HEK293T (cell line): ENCODE measurements at regions not wholly inside any gene's neighbourhood (a gene's known extent, or its start where the extent isn't known, plus 50 kb on each side); places are given as distances from the start of the nearest gene placed in this dataset.

ENCODE experiments used
- ARNT ChIP-seq: fragments of 450-650 bp; IDR thresholded peaks from 2 replicates; pipeline ENCODE4 v1.6.1; 2017; ENCODE audit warnings: mild to moderate bottlenecking
- ELF4 ChIP-seq: fragments of 450-650 bp; IDR thresholded peaks from 2 replicates; pipeline ENCODE4 v1.6.1; 2017; ENCODE audit warnings: antibody characterized with exemption
- FOXK2 ChIP-seq: fragments of 450-650 bp; IDR thresholded peaks from 2 replicates; pipeline ENCODE4 v1.6.1; 2016; ENCODE audit warnings: mild to moderate bottlenecking
- HDGF ChIP-seq: fragments of 450-650 bp; IDR thresholded peaks from 2 replicates; pipeline ENCODE4 v1.6.1; 2017; ENCODE audit warnings: antibody characterized with exemption, borderline replicate concordance
- L3MBTL2 ChIP-seq: fragments of 450-650 bp; conservative IDR thresholded peaks from 2 replicates; pipeline ENCODE4 v1.6.1; 2016; ENCODE audit warnings: mild to moderate bottlenecking
- PKNOX1 ChIP-seq: fragments of 450-650 bp; IDR thresholded peaks from 2 replicates; pipeline ENCODE4 v1.6.1; 2016
- TARDBP ChIP-seq: fragments of 450-650 bp; IDR thresholded peaks from 2 replicates; pipeline ENCODE4 v1.6.1; 2016

- TF ChIP-seq ELF4 = no peak
- no peak for TF ChIP-seq L3MBTL2
- TF ChIP-seq HDGF = no peak
- TF ChIP-seq ARNT = no peak
- TF ChIP-seq TARDBP = no peak
- no peak for TF ChIP-seq FOXK2
- TF ChIP-seq PKNOX1 = no peak
Observed at GRCh38 chr5:159412284-159413046, 82.2 kb upstream of the IL12B start.
